Endothelial cell of umbilical vein (primary cell): ENCODE measurements at regions not wholly inside any gene's neighbourhood (a gene's known extent, or its start where the extent isn't known, plus 50 kb on each side); places are given as distances from the start of the nearest gene placed in this dataset.

Experiments
- BruUV-seq: library from RNA; stranded (reverse); fragments of 400-500 nt; replicated peaks from 2 replicates; lab custom pipeline; 2021; lab: Mats Ljungman, UMichigan
- CTCF ChIA-PET: fragments of 300-600, 350-600 bp; sonication (Branson Sonifier 250); formaldehyde crosslinking; loops from one replicate; lab custom pipeline; 2021; ENCODE audit warnings: antibody characterized with exemption, inconsistent platforms; lab: Charles Lee
- POLR2A ChIA-PET: fragments of 300-600, 350-600 bp; sonication (Branson Sonifier 250); formaldehyde crosslinking; loops from one replicate; lab custom pipeline; 2021; ENCODE audit warnings: antibody characterized with exemption, inconsistent platforms; lab: Charles Lee
- DNase-seq: peaks from one replicate; pipeline ENCODE4 v3.0.0-alpha.2; 2011; ENCODE audit warnings: low read depth, low spot score
- FAIRE-seq: peaks from 2 replicates; lab custom pipeline; 2011; peaks lifted over from hg19 to GRCh38; lab: Jason Lieb, UNC
- H2AFZ ChIP-seq: 2 replicates; pipeline ENCODE4 v1.6.0; 2012; ENCODE audit warnings: low read depth, low read length, control low read depth, inconsistent platforms
- H3K27ac ChIP-seq: 2 replicates; pipeline ENCODE4 v1.5.1; 2011; ENCODE audit warnings: low read depth, mild to moderate bottlenecking, control low read depth, low read length, moderate library complexity; ENCODE audit not compliant: insufficient read depth
- H3K27me3 ChIP-seq, 2 experiments: 2 replicates each; pipeline versions ENCODE4 v1.6.0 to v1.6.1; 2011; ENCODE audit warnings: low read length in 2 of 2, mixed read lengths in 1 of 2; ENCODE audit not compliant: control insufficient read depth in 2 of 2, insufficient read depth in 2 of 2
- H3K36me3 ChIP-seq, 2 experiments: 2 replicates in 1 of 2; 3 replicates in 1 of 2; pipeline ENCODE4 v1.5.1; 2011; ENCODE audit warnings: low read length in 2 of 2, mild to moderate bottlenecking in 1 of 2, moderate library complexity in 1 of 2; ENCODE audit not compliant: control insufficient read depth in 2 of 2, insufficient read depth in 2 of 2; ENCODE audit errors: extremely low read depth in 1 of 2
- H3K4me1 ChIP-seq: 3 replicates; pipeline ENCODE4 v1.5.1; 2011; ENCODE audit warnings: mild to moderate bottlenecking, low read length; ENCODE audit not compliant: control insufficient read depth, insufficient read depth; ENCODE audit errors: extremely low read depth
- H3K4me2 ChIP-seq: 2 replicates; pipeline ENCODE4 v1.6.1; 2011; ENCODE audit warnings: low read length, control low read depth, mixed read lengths; ENCODE audit not compliant: insufficient read depth
- H3K4me3 ChIP-seq, 3 experiments: fragments of 200-600 bp in 1 of 3; sonication (generic), shearing (Covaris generic) in 1 of 3; replicated peaks in 1 of 3; 2 replicates each; pipeline ENCODE4 v1.5.1; 2011 to 2016; ENCODE audit warnings: control low read depth in 3 of 3, low read length in 3 of 3, mild to moderate bottlenecking in 2 of 3, inconsistent platforms in 1 of 3, low read depth in 1 of 3, moderate library complexity in 1 of 3; ENCODE audit not compliant: insufficient read depth in 1 of 3
- H3K79me2 ChIP-seq: 2 replicates; pipeline ENCODE4 v1.6.0; 2012; ENCODE audit warnings: low read length, inconsistent platforms; ENCODE audit not compliant: control insufficient read depth, insufficient read depth
- H3K9ac ChIP-seq: replicated peaks from 2 replicates; pipeline ENCODE3; 2011; ENCODE audit warnings: low read length, control low read depth; ENCODE audit not compliant: insufficient read depth; ENCODE audit errors: extremely low read depth
- H3K9me1 ChIP-seq: replicated peaks from 3 replicates; pipeline ENCODE4 v1.6.0; 2011; ENCODE audit warnings: mild to moderate bottlenecking, low read length; ENCODE audit not compliant: control insufficient read depth, insufficient read depth; ENCODE audit errors: extremely low read depth
- H3K9me3 ChIP-seq: replicated peaks from 2 replicates; pipeline ENCODE4 v1.5.1; 2012; ENCODE audit warnings: low read length, inconsistent platforms; ENCODE audit not compliant: control insufficient read depth, insufficient read depth
- H4K20me1 ChIP-seq: replicated peaks from 2 replicates; pipeline ENCODE3; 2011; ENCODE audit warnings: mild to moderate bottlenecking, low read length; ENCODE audit not compliant: control insufficient read depth, insufficient read depth; ENCODE audit errors: extremely low read depth
- CTCF ChIP-seq, 2 donors: IDR thresholded peaks; 1 replicate in 1 of 2; 2 replicates in 1 of 2; pipeline ENCODE4 v1.5.1; 2011; ENCODE audit warnings: low read length in 2 of 2, mild to moderate bottlenecking in 2 of 2, moderate library complexity in 2 of 2, control low read depth in 1 of 2, inconsistent platforms in 1 of 2, low read depth in 1 of 2; ENCODE audit not compliant: insufficient read depth in 1 of 2; ENCODE audit errors: extremely low read depth in 1 of 2
- EZH2 ChIP-seq: IDR thresholded peaks from 2 replicates; pipeline ENCODE4 v1.6.1; 2012; ENCODE audit warnings: borderline replicate concordance, low read depth, mild to moderate bottlenecking, moderate library complexity, low read length, inconsistent platforms; ENCODE audit not compliant: severe bottlenecking
- FOS ChIP-seq: IDR thresholded peaks from 2 replicates; pipeline ENCODE4 v1.6.1; 2011; ENCODE audit warnings: mild to moderate bottlenecking, low read length, moderate library complexity, borderline replicate concordance; ENCODE audit not compliant: insufficient read depth
- GATA2 ChIP-seq: IDR thresholded peaks from 2 replicates; pipeline ENCODE4 v1.7.0; 2011; ENCODE audit warnings: low read depth, mild to moderate bottlenecking, moderate library complexity, mixed read lengths, low read length; ENCODE audit not compliant: insufficient read length, insufficient read depth
- JUN ChIP-seq: IDR thresholded peaks from 2 replicates; pipeline ENCODE4 v1.6.1; 2011; ENCODE audit warnings: borderline replicate concordance, low read depth; ENCODE audit not compliant: insufficient read length, insufficient read depth
- MAX ChIP-seq: IDR thresholded peaks from 2 replicates; pipeline ENCODE4 v1.6.1; 2011; ENCODE audit not compliant: insufficient read depth, insufficient read length
- MYC ChIP-seq: IDR thresholded peaks from one replicate; pipeline ENCODE4 v1.6.1; 2011; ENCODE audit warnings: mild to moderate bottlenecking, low read depth, low read length
- POLR2A ChIP-seq: IDR thresholded peaks from 2 replicates; pipeline ENCODE4 v1.6.1; 2012; ENCODE audit warnings: low read depth, mild to moderate bottlenecking, control low read depth, low read length
- POLR2AphosphoS5 ChIP-seq: IDR thresholded peaks from 2 replicates; pipeline ENCODE4 v1.6.1; 2012; ENCODE audit warnings: low read depth, mild to moderate bottlenecking, control low read depth, low read length, moderate library complexity; ENCODE audit not compliant: insufficient read depth
- dilution Hi-C: fragments of 300-500 bp; cut with MboI; formaldehyde crosslinking; loops from one replicate; pipeline ENCODE4 v1.15.0; 2019; ENCODE audit warnings: low sequenced_read_pairs; ENCODE audit not compliant: extremely low pct_ligation_motif_present
- intact Hi-C: fragments of 100-400 bp; cut with micrococcal nuclease; formaldehyde crosslinking; loops from one replicate; pipeline ENCODE4 v1.10.0; 2022

- dilution Hi-C loops (no loop called here), intact Hi-C loops (no loop called here)
- H3K9me3 ChIP-seq: no peaks in the 10 kb centered on the region
- TF ChIP-seq EZH2 (no peak), CTCF (IDR thresholded peaks at IDR 0.05; ENCODE audit: extremely low read depth in 1 of 2, insufficient read depth in 1 of 2, low read depth in 1 of 2, low read length in 2 of 2) (no peak), MAX (no peak), JUN (no peak), GATA2 (no peak), FOS (no peak), POLR2A (no peak), POLR2AphosphoS5 (no peak), MYC (no peak)
- no TSS peak for BruUV-seq
- H3K4me3 ChIP-seq: no peak overlapping the region
- no peak overlapping the region for H3K27ac ChIP-seq
- DNase-seq: no peak
- no peaks in the 10 kb centered on the region for H3K36me3 ChIP-seq
- POLR2A ChIA-PET: no interaction called here
- CTCF ChIA-PET: no interaction called here
- no peak overlapping the region for H3K9ac ChIP-seq
- FAIRE-seq: no peak
- no peaks in the 10 kb centered on the region for H3K79me2 ChIP-seq
- H3K9me1 ChIP-seq: no peaks in the 10 kb centered on the region
- no peaks in the 10 kb centered on the region for H4K20me1 ChIP-seq
- no peaks in the 10 kb centered on the region for H3K4me1 ChIP-seq
- no peak overlapping the region for H2AFZ ChIP-seq
- no peak overlapping the region for H3K4me2 ChIP-seq
- no peaks in the 10 kb centered on the region for H3K27me3 ChIP-seq
Measured at GRCh38 chr1:87403061-87403820, 74.6 kb downstream of the LMO4 start.
